Progenitor cell of endocrine pancreas (in vitro differentiated cells): ENCODE measurements at regions not wholly inside any gene's neighbourhood (a gene's known extent, or its start where the extent isn't known, plus 50 kb on each side); places are given as distances from the start of the nearest gene placed in this dataset.
A peak's percentile ranks its signal among the peaks of the same experiment; 100 is the strongest.

ENCODE experiments used
- DNase-seq: peaks from one replicate; pipeline ENCODE4 v3.0.0; 2021; ENCODE audit warnings: low spot score; ENCODE audit not compliant: unreplicated experiment
- H3K27ac Mint-ChIP-seq: 2 replicates; pipeline ENCODE4 v1.8.0; 2021; ENCODE audit warnings: mild to moderate bottlenecking, moderate library complexity, mixed read lengths
- H3K27me3 Mint-ChIP-seq: 2 replicates; pipeline ENCODE4 v1.8.0; 2021; ENCODE audit warnings: mixed read lengths
- H3K36me3 Mint-ChIP-seq: 2 replicates; pipeline ENCODE4 v1.8.0; 2022; ENCODE audit warnings: mixed read lengths; ENCODE audit not compliant: insufficient read depth
- H3K4me1 Mint-ChIP-seq: 2 replicates; pipeline ENCODE4 v1.8.0; 2021; ENCODE audit warnings: low read depth, mixed read lengths
- H3K4me3 Mint-ChIP-seq: 2 replicates; pipeline ENCODE4 v1.8.0; 2021; ENCODE audit warnings: low read depth, mild to moderate bottlenecking, moderate library complexity, mixed read lengths
- H3K9me3 Mint-ChIP-seq: 2 replicates; pipeline ENCODE4 v1.8.0; 2021; ENCODE audit warnings: low read depth, mixed read lengths
- TF ChIP-seq, protein P1 (sequence below): fragments of 200-600 bp; sonication (generic); IDR thresholded peaks from one replicate; pipeline ENCODE4 v1.5.0; 2021; ENCODE audit warnings: antibody characterized with exemption, mild to moderate bottlenecking; ENCODE audit not compliant: unreplicated experiment

DNA sequence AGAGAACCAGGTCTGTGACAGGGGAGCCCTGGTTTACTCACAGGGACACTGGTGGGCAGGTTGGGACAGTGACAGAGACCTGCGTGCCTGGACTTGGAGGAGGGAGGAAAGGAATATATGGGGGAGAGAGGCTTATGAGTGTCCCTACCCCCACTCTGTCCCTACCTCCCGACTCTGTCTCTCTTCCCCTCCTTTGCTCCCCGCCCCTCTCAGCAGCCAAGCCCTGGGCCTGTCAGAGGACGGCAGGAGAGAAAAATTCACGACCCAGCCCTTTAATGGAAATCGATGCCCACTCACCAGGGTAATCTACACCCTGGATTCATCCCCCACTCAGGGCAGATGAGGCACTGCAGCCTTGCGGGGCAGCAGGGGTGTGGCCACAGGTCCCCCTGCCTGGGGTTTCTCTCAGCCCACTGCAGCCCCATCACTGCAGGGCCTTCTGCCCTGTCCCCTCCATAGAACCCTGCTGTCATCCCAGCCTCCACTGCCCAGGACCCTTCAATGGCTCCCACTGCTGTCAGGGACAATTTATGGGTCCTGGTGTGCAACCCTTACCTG is 135.9 kb upstream of the LINGO1 start:
- Mint-ChIP-seq H3K36me3 (no peaks in the 10 kb centered on the region), H3K4me3 (no peak overlapping the region), H3K27me3 (no peaks in the 10 kb centered on the region), H3K4me1 (peaks cover 24% of the 10 kb centered on the region), H3K27ac (peak overlapping the region; percentile 87), H3K9me3 (no peaks in the 10 kb centered on the region)
- no peak for DNase-seq
- TF ChIP-seq, protein P1, sequence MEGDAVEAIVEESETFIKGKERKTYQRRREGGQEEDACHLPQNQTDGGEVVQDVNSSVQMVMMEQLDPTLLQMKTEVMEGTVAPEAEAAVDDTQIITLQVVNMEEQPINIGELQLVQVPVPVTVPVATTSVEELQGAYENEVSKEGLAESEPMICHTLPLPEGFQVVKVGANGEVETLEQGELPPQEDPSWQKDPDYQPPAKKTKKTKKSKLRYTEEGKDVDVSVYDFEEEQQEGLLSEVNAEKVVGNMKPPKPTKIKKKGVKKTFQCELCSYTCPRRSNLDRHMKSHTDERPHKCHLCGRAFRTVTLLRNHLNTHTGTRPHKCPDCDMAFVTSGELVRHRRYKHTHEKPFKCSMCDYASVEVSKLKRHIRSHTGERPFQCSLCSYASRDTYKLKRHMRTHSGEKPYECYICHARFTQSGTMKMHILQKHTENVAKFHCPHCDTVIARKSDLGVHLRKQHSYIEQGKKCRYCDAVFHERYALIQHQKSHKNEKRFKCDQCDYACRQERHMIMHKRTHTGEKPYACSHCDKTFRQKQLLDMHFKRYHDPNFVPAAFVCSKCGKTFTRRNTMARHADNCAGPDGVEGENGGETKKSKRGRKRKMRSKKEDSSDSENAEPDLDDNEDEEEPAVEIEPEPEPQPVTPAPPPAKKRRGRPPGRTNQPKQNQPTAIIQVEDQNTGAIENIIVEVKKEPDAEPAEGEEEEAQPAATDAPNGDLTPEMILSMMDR, result no peak

DNA sequence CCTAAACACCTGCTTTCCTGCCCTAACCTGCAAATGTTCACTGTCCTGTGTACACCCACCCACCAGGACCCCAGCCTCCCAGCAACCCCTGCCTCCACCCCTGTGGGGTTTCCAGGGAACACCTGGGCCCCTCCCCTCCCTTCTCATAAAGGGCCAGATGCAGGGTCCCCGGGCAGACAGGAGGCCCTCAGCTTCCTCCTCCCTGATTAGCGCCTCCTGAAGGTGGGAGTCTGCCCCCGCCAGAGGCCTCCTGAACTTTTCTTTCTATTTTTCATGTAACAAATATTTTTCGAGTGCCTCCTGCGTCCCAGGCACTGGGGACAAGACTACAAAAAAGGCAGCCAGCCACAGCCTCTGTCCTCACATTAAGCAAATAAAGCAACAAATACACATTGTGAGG is 135.4 kb upstream of the LINGO1 start:
- TF ChIP-seq, protein P1, result peak; percentile 17
- H3K36me3 Mint-ChIP-seq, result no peaks in the 10 kb centered on the region
- H3K9me3 Mint-ChIP-seq, result no peaks in the 10 kb centered on the region
- DNase-seq, result no peak
- no peaks in the 10 kb centered on the region for H3K27me3 Mint-ChIP-seq
- peak overlapping the region; percentile 87 for H3K27ac Mint-ChIP-seq
- H3K4me1 Mint-ChIP-seq, result peaks cover 27% of the 10 kb centered on the region
- H3K4me3 Mint-ChIP-seq, result no peak overlapping the region

DNA sequence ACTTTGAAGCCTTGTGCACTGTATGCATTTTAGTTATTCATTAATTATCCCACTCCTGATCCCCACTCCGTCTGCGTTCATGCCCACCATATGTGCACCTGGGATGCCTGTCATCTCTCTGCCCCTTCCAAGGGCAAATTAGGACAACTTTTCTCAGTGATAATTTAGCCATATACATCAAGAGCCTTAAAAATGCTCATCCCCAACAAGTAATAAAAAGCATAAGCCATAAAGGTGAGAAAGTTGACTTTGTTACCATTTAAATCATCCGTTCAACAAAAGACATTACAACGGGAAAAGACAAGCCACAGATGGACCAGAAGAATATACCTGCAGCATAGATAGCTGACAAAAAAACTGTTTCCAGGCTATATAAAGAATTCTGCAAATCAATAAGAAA is 131.4 kb upstream of the LINGO1 start:
- no peaks in the 10 kb centered on the region for H3K27me3 Mint-ChIP-seq
- no peak for DNase-seq
- H3K4me1 Mint-ChIP-seq, result peaks cover 27% of the 10 kb centered on the region
- H3K27ac Mint-ChIP-seq, result no peak overlapping the region
- H3K4me3 Mint-ChIP-seq, result no peak overlapping the region
- TF ChIP-seq, protein P1, result no peak
- no peaks in the 10 kb centered on the region for H3K9me3 Mint-ChIP-seq
- H3K36me3 Mint-ChIP-seq, result no peaks in the 10 kb centered on the region

DNA sequence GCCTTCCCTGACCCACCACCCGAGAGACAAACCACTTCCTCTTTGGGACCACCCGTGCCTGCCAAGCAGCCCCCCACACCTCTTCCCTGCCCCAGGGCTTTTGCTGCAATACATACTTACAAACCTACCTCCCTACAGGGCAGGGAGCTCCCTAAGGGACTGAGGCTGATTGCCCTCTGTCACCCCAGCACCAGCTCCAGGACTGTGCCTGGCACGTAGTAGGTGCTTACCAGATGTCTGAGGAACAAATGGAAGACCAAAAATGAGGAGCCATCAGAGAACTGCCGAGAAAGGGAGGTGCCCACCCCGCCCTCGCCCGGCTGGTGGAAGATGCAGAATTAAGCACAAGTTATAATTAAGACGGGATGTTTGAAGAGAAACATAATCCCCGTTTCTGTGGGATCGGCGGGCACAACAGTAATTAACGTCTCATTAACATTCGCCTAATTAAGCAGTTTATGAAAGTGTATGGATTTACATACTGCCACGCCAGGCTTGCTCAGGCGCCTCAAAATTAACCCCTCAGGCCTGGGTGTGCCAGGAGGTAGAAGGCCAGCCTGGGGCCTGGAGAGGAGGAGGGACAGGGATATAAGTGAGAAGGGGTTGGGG is 130.1 kb upstream of the LINGO1 start:
- Mint-ChIP-seq H3K9me3 (no peaks in the 10 kb centered on the region), H3K4me1 (peaks cover 18% of the 10 kb centered on the region), H3K27ac (no peak overlapping the region), H3K36me3 (no peaks in the 10 kb centered on the region), H3K4me3 (no peak overlapping the region), H3K27me3 (no peaks in the 10 kb centered on the region)
- no peak for DNase-seq
- TF ChIP-seq, protein P1, result no peak

DNA sequence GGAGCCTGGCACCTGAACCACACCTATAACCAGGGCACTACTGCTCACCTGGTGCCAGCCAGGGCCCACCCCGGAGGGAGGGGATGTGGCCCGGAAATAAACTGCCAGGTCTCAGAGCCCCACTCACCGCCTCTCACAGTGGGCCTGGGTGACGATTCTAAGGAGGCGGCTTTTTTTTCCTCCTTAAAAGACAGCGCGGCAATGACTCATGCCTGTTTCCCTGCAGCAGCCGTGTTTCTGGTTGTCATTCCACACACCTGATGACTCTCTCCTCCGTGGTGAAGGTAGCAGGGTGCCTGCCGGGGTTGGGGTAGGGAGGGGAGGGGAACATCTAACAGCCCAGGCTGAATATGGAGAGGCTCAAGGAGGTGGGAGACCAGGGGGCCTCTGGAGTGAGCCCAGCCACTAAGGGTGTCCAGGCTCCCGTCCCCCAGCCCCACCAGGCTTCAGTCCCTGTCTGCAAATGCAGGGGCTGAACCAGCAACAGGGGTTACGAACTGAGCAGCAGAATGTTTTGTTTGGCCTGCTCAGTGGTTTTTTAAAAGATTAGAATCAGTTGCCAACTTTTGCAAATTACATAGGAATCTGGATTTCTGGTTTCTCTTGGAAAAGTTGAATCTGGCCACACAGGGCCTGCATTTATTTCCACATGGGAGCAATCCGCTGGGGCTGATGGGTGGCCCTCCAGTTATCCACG is 127.3 kb upstream of the LINGO1 start:
- H3K27me3 Mint-ChIP-seq, result no peaks in the 10 kb centered on the region

More for the DNA sequence above, 127.3 kb upstream of the LINGO1 start:
- no peaks in the 10 kb centered on the region for H3K36me3 Mint-ChIP-seq
- no peak overlapping the region for H3K27ac Mint-ChIP-seq
- no peak overlapping the region for H3K4me3 Mint-ChIP-seq
- H3K9me3 Mint-ChIP-seq, result no peaks in the 10 kb centered on the region
- H3K4me1 Mint-ChIP-seq, result peaks cover 12% of the 10 kb centered on the region
- TF ChIP-seq, protein P1, result no peak
- DNase-seq, result no peak
